ENCODE measurements at regions not wholly inside any gene's neighbourhood (a gene's known extent, or its start where the extent isn't known, plus 50 kb on each side); places are given as distances from the start of the nearest gene placed in this dataset.

DNA sequence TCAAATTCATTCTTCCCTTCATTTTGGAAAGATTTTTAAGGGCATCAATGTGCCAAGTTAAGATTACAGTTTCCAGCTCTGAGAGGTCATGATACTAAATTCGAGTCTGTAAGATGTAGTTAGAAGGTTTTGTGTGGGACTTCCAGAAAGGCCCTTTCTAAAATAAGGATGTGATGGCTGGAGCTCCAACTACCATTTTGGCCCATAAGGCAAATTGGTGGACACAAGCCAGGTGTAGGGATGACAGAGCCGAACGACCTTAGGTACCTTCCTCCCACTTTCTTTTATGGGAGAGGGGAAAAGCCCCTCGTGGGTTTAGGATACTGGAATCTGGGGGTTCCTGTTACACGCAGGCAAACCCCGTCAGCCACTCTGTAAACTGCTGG, 54.3 kb upstream of the PTPDC1 start:
- TF ChIP-seq, protein P1, sequence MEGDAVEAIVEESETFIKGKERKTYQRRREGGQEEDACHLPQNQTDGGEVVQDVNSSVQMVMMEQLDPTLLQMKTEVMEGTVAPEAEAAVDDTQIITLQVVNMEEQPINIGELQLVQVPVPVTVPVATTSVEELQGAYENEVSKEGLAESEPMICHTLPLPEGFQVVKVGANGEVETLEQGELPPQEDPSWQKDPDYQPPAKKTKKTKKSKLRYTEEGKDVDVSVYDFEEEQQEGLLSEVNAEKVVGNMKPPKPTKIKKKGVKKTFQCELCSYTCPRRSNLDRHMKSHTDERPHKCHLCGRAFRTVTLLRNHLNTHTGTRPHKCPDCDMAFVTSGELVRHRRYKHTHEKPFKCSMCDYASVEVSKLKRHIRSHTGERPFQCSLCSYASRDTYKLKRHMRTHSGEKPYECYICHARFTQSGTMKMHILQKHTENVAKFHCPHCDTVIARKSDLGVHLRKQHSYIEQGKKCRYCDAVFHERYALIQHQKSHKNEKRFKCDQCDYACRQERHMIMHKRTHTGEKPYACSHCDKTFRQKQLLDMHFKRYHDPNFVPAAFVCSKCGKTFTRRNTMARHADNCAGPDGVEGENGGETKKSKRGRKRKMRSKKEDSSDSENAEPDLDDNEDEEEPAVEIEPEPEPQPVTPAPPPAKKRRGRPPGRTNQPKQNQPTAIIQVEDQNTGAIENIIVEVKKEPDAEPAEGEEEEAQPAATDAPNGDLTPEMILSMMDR (IDR thresholded peaks at IDR 0.05), result no peak
- no peak for TF ChIP-seq POLR2A (IDR thresholded peaks at IDR 0.05)
- TF ChIP-seq EP300 (IDR thresholded peaks at IDR 0.05), result no peak
